ENCODE measurements at regions not wholly inside any gene's neighbourhood (a gene's known extent, or its start where the extent isn't known, plus 50 kb on each side); places are given as distances from the start of the nearest gene placed in this dataset.

DNA sequence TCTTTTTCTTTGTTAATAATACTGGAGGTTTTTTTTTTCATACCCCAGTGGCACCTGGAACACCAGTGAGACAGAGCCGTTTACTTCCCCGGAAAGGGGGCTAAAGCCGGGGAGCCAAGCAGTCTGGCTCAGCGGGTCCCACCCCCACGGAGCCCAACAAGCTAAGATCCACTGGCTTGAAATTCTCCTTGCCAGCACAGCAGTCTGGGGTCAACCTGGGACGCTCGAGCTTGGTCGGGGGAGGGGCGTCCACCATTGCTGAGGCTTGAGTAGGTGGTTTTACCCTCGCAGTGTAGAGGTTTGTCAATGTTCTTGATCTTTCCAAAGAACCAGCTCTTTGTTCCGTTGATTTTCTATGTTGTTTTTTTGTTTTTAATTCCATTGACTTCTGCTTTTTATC is 94.6 kb upstream of the DIAPH3 start:
- CTCF ChIA-PET, result interaction anchor here (0.6 kb wide), 1 partner anchor 191 kb away, joined by 4 read pairs; no protein-coding TSS in a partner anchor
- Histone ChIP-seq H3K9me3 (ENCODE audit: control insufficient read depth, insufficient read depth, low read length) (no peaks in the 10 kb centered on the region), H3K27me3 (ENCODE audit: control insufficient read depth, insufficient read depth, low read length) (no peaks in the 10 kb centered on the region), H3K27ac (ENCODE audit: low read depth, low read length) (no peak overlapping the region), H3K4me3 (ENCODE audit: low read depth, low read length) (no peak overlapping the region)
- POLR2A ChIA-PET, result no interaction called here
- TF ChIP-seq, protein P1, sequence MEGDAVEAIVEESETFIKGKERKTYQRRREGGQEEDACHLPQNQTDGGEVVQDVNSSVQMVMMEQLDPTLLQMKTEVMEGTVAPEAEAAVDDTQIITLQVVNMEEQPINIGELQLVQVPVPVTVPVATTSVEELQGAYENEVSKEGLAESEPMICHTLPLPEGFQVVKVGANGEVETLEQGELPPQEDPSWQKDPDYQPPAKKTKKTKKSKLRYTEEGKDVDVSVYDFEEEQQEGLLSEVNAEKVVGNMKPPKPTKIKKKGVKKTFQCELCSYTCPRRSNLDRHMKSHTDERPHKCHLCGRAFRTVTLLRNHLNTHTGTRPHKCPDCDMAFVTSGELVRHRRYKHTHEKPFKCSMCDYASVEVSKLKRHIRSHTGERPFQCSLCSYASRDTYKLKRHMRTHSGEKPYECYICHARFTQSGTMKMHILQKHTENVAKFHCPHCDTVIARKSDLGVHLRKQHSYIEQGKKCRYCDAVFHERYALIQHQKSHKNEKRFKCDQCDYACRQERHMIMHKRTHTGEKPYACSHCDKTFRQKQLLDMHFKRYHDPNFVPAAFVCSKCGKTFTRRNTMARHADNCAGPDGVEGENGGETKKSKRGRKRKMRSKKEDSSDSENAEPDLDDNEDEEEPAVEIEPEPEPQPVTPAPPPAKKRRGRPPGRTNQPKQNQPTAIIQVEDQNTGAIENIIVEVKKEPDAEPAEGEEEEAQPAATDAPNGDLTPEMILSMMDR (IDR thresholded peaks at IDR 0.05; ENCODE audit: low read depth, low read length), result no peak
- DNase-seq (ENCODE audit: low read depth, low spot score), result no peak

GRCh38 chr13:60260440-60260839 is 96.7 kb upstream of the DIAPH3 start:
- no peak for DNase-seq (ENCODE audit: low read depth, low spot score)
- Histone ChIP-seq H3K4me3 (ENCODE audit: low read depth, low read length) (no peak overlapping the region), H3K27ac (ENCODE audit: low read depth, low read length) (no peak overlapping the region), H3K27me3 (ENCODE audit: control insufficient read depth, insufficient read depth, low read length) (no peaks in the 10 kb centered on the region), H3K9me3 (ENCODE audit: control insufficient read depth, insufficient read depth, low read length) (no peaks in the 10 kb centered on the region)
- POLR2A ChIA-PET, result no interaction called here
- TF ChIP-seq, protein P1 (IDR thresholded peaks at IDR 0.05; ENCODE audit: low read depth, low read length), result peak; percentile 29; the same call in 1 of the 2 replicates
- CTCF ChIA-PET, result interaction anchor here (0.6 kb wide), 1 partner anchor 301 kb away, joined by 3 read pairs; no protein-coding TSS in a partner anchor

GRCh38 chr13:60261432-60262351 is 98.0 kb upstream of the DIAPH3 start:
- CTCF ChIA-PET, result no interaction called here
- no peak overlapping the region for H3K27ac ChIP-seq (ENCODE audit: low read depth, low read length)
- TF ChIP-seq, protein P1 (IDR thresholded peaks at IDR 0.05; ENCODE audit: low read depth, low read length), result no peak
- no peak for DNase-seq (ENCODE audit: low read depth, low spot score)
- no peak overlapping the region for H3K4me3 ChIP-seq (ENCODE audit: low read depth, low read length)
- H3K9me3 ChIP-seq (ENCODE audit: control insufficient read depth, insufficient read depth, low read length), result no peaks in the 10 kb centered on the region
- H3K27me3 ChIP-seq (ENCODE audit: control insufficient read depth, insufficient read depth, low read length), result no peaks in the 10 kb centered on the region
- POLR2A ChIA-PET, result no interaction called here

- Histone ChIP-seq H3K4me3 (ENCODE audit: low read depth, low read length) (no peak overlapping the region), H3K27me3 (ENCODE audit: control insufficient read depth, insufficient read depth, low read length) (no peaks in the 10 kb centered on the region), H3K27ac (ENCODE audit: low read depth, low read length) (no peak overlapping the region), H3K9me3 (ENCODE audit: control insufficient read depth, insufficient read depth, low read length) (no peaks in the 10 kb centered on the region)
- DNase-seq (ENCODE audit: low read depth, low spot score), result no peak
- TF ChIP-seq, protein P1 (IDR thresholded peaks at IDR 0.05; ENCODE audit: low read depth, low read length), result no peak
- ChIA-PET CTCF (no interaction called here), POLR2A (no interaction called here)
Observed at GRCh38 chr13:60265566-60265965, 101.8 kb upstream of the DIAPH3 start.

GRCh38 chr13:60267498-60268202 is 103.9 kb upstream of the DIAPH3 start:
- no peak for DNase-seq (ENCODE audit: low read depth, low spot score)
- Histone ChIP-seq H3K9me3 (ENCODE audit: control insufficient read depth, insufficient read depth, low read length) (no peaks in the 10 kb centered on the region), H3K27me3 (ENCODE audit: control insufficient read depth, insufficient read depth, low read length) (no peaks in the 10 kb centered on the region), H3K4me3 (ENCODE audit: low read depth, low read length) (peak overlapping the region; percentile 48), H3K27ac (ENCODE audit: low read depth, low read length) (no peak overlapping the region)
- ChIA-PET POLR2A (no interaction called here), CTCF (no interaction called here)
- TF ChIP-seq, protein P1 (IDR thresholded peaks at IDR 0.05; ENCODE audit: low read depth, low read length), result no peak

Measured in AG04450 (cell line).